Parathyroid adenoma (tissue), 2 donors: ENCODE measurements at regions not wholly inside any gene's neighbourhood (a gene's known extent, or its start where the extent isn't known, plus 50 kb on each side); places are given as distances from the start of the nearest gene placed in this dataset.

Experiments used
- H2AFZ ChIP-seq: fragments of 300-600 bp; sonication (generic); one replicate; pipeline ENCODE4 v1.7.0; 2017; ENCODE audit warnings: antibody characterized with exemption, mild to moderate bottlenecking
- H3K27ac ChIP-seq: fragments of 300-600 bp; sonication (generic); one replicate; pipeline ENCODE4 v1.7.0; 2017
- H3K27me3 ChIP-seq: fragments of 300-600 bp; sonication (generic); one replicate; pipeline ENCODE4 v1.7.0; 2017; ENCODE audit warnings: low read length; ENCODE audit not compliant: control insufficient read depth, insufficient read depth
- H3K36me3 ChIP-seq: fragments of 300-600 bp; sonication (generic); one replicate; pipeline ENCODE4 v1.7.0; 2017; ENCODE audit warnings: low read length; ENCODE audit not compliant: control insufficient read depth, insufficient read depth
- H3K4me1 ChIP-seq: fragments of 300-600 bp; sonication (generic); one replicate; pipeline ENCODE4 v1.7.0; 2017; ENCODE audit warnings: control low read depth
- H3K4me2 ChIP-seq: fragments of 300-600 bp; sonication (generic); one replicate; pipeline ENCODE4 v1.7.0; 2017; ENCODE audit warnings: low read length
- H3K4me3 ChIP-seq: fragments of 300-600 bp; sonication (generic); one replicate; pipeline ENCODE4 v1.7.0; 2017; ENCODE audit warnings: low read depth, low read length
- H3K79me2 ChIP-seq: fragments of 300-600 bp; sonication (generic); one replicate; pipeline ENCODE4 v1.7.0; 2017; ENCODE audit warnings: control low read depth
- H3K9ac ChIP-seq: fragments of 300-600 bp; sonication (generic); one replicate; pipeline ENCODE4 v1.7.0; 2017; ENCODE audit warnings: mild to moderate bottlenecking
- H3K9me3 ChIP-seq: fragments of 300-600 bp; sonication (generic); one replicate; pipeline ENCODE4 v1.7.0; 2017; ENCODE audit warnings: low read length; ENCODE audit not compliant: control insufficient read depth
- CTCF ChIP-seq: fragments of 300-600 bp; sonication (generic); IDR thresholded peaks from one replicate; pipeline ENCODE4 v1.7.0; 2017; ENCODE audit warnings: antibody characterized with exemption, mild to moderate bottlenecking
- donor health status: primary hyperparathyroidism.

GRCh38 chr18:34971313-34971712, 69.9 kb upstream of the MAPRE2 start:
- no peaks in the 10 kb centered on the region for H3K27me3 ChIP-seq
- no peaks in the 10 kb centered on the region for H3K79me2 ChIP-seq
- H3K27ac ChIP-seq: no peak overlapping the region
- no peaks in the 10 kb centered on the region for H3K4me1 ChIP-seq
- no peak overlapping the region for H3K4me2 ChIP-seq
- no peak overlapping the region for H3K9ac ChIP-seq
- H3K4me3 ChIP-seq: no peak overlapping the region
- H2AFZ ChIP-seq: no peak overlapping the region
- H3K9me3 ChIP-seq: no peaks in the 10 kb centered on the region
- H3K36me3 ChIP-seq: no peaks in the 10 kb centered on the region
- no peak for TF ChIP-seq CTCF

- H3K9ac ChIP-seq: no peak overlapping the region
- no peaks in the 10 kb centered on the region for H3K4me1 ChIP-seq
- no peak for TF ChIP-seq CTCF
- H3K4me3 ChIP-seq: no peak overlapping the region
- no peak overlapping the region for H2AFZ ChIP-seq
- H3K79me2 ChIP-seq: no peaks in the 10 kb centered on the region
- H3K36me3 ChIP-seq: no peaks in the 10 kb centered on the region
- H3K27me3 ChIP-seq: no peaks in the 10 kb centered on the region
- H3K4me2 ChIP-seq: no peak overlapping the region
- no peak overlapping the region for H3K27ac ChIP-seq
- no peaks in the 10 kb centered on the region for H3K9me3 ChIP-seq
Measured at GRCh38 chr18:34972765-34973414, 68.3 kb upstream of the MAPRE2 start.

GRCh38 chr18:34976123-34976522, 65.1 kb upstream of the MAPRE2 start:
- H3K27me3 ChIP-seq: no peaks in the 10 kb centered on the region
- H3K36me3 ChIP-seq: no peaks in the 10 kb centered on the region
- peak overlapping the region; percentile 100 for H3K4me2 ChIP-seq
- H3K9me3 ChIP-seq: no peaks in the 10 kb centered on the region
- H3K27ac ChIP-seq: no peak overlapping the region
- peak overlapping the region; percentile 94 for H2AFZ ChIP-seq
- no peak overlapping the region for H3K9ac ChIP-seq
- H3K4me3 ChIP-seq: no peak overlapping the region
- no peak for TF ChIP-seq CTCF
- no peaks in the 10 kb centered on the region for H3K79me2 ChIP-seq
- H3K4me1 ChIP-seq: peaks cover 2% of the 10 kb centered on the region

- Histone ChIP-seq H3K36me3 (no peaks in the 10 kb centered on the region), H3K4me3 (peak overlapping the region; percentile 76), H3K4me2 (peak overlapping the region; percentile 100), H3K27me3 (no peaks in the 10 kb centered on the region), H3K79me2 (no peaks in the 10 kb centered on the region), H2AFZ (peak overlapping the region; percentile 94), H3K9me3 (no peaks in the 10 kb centered on the region), H3K4me1 (peaks cover 2% of the 10 kb centered on the region), H3K9ac (no peak overlapping the region), H3K27ac (no peak overlapping the region)
- TF ChIP-seq CTCF: no peak
Measured at GRCh38 chr18:34976534-34976898, 64.7 kb upstream of the MAPRE2 start.
